22Rv1 (cell line): ENCODE measurements at regions not wholly inside any gene's neighbourhood (a gene's known extent, or its start where the extent isn't known, plus 50 kb on each side); places are given as distances from the start of the nearest gene placed in this dataset.

ENCODE experiments used
- ZFX ChIP-seq: fragments of 450-650 bp; IDR thresholded peaks from 2 replicates; pipeline ENCODE4 v1.6.1; 2017; ENCODE audit warnings: antibody characterized with exemption, borderline replicate concordance
- TF ChIP-seq, protein P1 (sequence below): fragments of 450-650 bp; IDR thresholded peaks from 2 replicates; pipeline ENCODE4 v1.5.1; 2017; ENCODE audit warnings: mild to moderate bottlenecking

GRCh38 chr11:37560346-37560745 is 962.3 kb upstream of the RAG2 start:
- TF ChIP-seq, protein P1, sequence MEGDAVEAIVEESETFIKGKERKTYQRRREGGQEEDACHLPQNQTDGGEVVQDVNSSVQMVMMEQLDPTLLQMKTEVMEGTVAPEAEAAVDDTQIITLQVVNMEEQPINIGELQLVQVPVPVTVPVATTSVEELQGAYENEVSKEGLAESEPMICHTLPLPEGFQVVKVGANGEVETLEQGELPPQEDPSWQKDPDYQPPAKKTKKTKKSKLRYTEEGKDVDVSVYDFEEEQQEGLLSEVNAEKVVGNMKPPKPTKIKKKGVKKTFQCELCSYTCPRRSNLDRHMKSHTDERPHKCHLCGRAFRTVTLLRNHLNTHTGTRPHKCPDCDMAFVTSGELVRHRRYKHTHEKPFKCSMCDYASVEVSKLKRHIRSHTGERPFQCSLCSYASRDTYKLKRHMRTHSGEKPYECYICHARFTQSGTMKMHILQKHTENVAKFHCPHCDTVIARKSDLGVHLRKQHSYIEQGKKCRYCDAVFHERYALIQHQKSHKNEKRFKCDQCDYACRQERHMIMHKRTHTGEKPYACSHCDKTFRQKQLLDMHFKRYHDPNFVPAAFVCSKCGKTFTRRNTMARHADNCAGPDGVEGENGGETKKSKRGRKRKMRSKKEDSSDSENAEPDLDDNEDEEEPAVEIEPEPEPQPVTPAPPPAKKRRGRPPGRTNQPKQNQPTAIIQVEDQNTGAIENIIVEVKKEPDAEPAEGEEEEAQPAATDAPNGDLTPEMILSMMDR, result no peak
- TF ChIP-seq ZFX, result no peak
